KMS-11 (cell line): ENCODE measurements at regions not wholly inside any gene's neighbourhood (a gene's known extent, or its start where the extent isn't known, plus 50 kb on each side); places are given as distances from the start of the nearest gene placed in this dataset.

Experiments used
- H2AFZ ChIP-seq: fragments of 200-600 bp; sonication (generic); 2 replicates; pipeline ENCODE4 v1.6.1; 2016; ENCODE audit warnings: antibody characterized with exemption, mixed run types, low read depth
- H3K27ac ChIP-seq: fragments of 200-600 bp; sonication (generic); 2 replicates; pipeline ENCODE4 v1.6.1; 2016; ENCODE audit warnings: mild to moderate bottlenecking, mixed run types
- H3K27me3 ChIP-seq: fragments of 200-600 bp; sonication (generic); 2 replicates; pipeline ENCODE4 v1.6.1; 2017; ENCODE audit warnings: mild to moderate bottlenecking, low read depth, mixed run types, moderate library complexity; ENCODE audit not compliant: insufficient read depth
- H3K36me3 ChIP-seq: fragments of 200-600 bp; sonication (generic); 2 replicates; pipeline ENCODE4 v1.6.1; 2017; ENCODE audit warnings: mild to moderate bottlenecking, mixed run types; ENCODE audit not compliant: insufficient read depth
- H3K4me1 ChIP-seq: fragments of 200-600 bp; sonication (generic); 2 replicates; pipeline ENCODE4 v1.6.1; 2016; ENCODE audit warnings: mild to moderate bottlenecking, low read depth, mixed run types; ENCODE audit not compliant: poor library complexity, severe bottlenecking
- H3K4me2 ChIP-seq: fragments of 200-600 bp; sonication (generic); 2 replicates; pipeline ENCODE4 v1.7.0; 2016; ENCODE audit warnings: mild to moderate bottlenecking, mixed run types
- H3K4me3 ChIP-seq: fragments of 200-600 bp; sonication (generic); IDR thresholded peaks from 2 replicates; pipeline ENCODE4 v1.6.1; 2017; ENCODE audit warnings: low read depth, low read length, mixed read lengths; ENCODE audit not compliant: insufficient read depth
- H3K79me2 ChIP-seq: fragments of 200-600 bp; sonication (generic); 2 replicates; pipeline ENCODE4 v1.6.1; 2016; ENCODE audit warnings: low read depth, mixed run types; ENCODE audit not compliant: insufficient read depth
- H3K9ac ChIP-seq: fragments of 200-600 bp; sonication (generic); 2 replicates; pipeline ENCODE4 v1.6.1; 2016; ENCODE audit warnings: mild to moderate bottlenecking, mixed run types
- H4K20me1 ChIP-seq: fragments of 200-600 bp; sonication (generic); 2 replicates; pipeline ENCODE4 v1.6.1; 2016; ENCODE audit warnings: mild to moderate bottlenecking, mixed run types; ENCODE audit not compliant: insufficient read depth
- TF ChIP-seq, protein P1 (sequence below): fragments of 200-600 bp; sonication (generic); conservative IDR thresholded peaks from 2 replicates; pipeline ENCODE4 v1.6.1; 2017; ENCODE audit warnings: low read depth, mild to moderate bottlenecking, antibody characterized with exemption, low read length, moderate library complexity, mixed read lengths

DNA sequence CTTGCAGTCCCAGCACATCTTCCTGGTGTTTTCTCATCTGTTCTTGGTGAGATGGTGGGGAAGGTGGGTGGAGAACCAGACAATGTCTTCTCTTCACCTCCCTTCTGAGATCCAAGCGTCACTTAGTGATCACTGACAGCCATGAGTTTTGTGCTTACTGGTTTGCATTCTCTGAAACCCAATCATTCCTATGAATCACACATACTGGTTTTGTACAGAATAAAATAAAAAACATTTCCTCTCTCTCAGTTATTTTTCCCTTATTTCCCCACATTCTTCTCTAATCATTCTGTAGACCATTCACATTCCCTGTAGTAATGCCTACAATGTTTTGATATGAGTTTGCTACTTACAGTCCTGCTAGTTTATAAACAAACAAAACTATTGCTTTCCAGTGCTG, 143.8 kb upstream of the SLC13A1 start:
- TF ChIP-seq, protein P1, sequence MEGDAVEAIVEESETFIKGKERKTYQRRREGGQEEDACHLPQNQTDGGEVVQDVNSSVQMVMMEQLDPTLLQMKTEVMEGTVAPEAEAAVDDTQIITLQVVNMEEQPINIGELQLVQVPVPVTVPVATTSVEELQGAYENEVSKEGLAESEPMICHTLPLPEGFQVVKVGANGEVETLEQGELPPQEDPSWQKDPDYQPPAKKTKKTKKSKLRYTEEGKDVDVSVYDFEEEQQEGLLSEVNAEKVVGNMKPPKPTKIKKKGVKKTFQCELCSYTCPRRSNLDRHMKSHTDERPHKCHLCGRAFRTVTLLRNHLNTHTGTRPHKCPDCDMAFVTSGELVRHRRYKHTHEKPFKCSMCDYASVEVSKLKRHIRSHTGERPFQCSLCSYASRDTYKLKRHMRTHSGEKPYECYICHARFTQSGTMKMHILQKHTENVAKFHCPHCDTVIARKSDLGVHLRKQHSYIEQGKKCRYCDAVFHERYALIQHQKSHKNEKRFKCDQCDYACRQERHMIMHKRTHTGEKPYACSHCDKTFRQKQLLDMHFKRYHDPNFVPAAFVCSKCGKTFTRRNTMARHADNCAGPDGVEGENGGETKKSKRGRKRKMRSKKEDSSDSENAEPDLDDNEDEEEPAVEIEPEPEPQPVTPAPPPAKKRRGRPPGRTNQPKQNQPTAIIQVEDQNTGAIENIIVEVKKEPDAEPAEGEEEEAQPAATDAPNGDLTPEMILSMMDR: no peak
- Histone ChIP-seq H3K4me3 (no peak overlapping the region), H4K20me1 (no peaks in the 10 kb centered on the region), H3K9ac (no peak overlapping the region), H3K36me3 (no peaks in the 10 kb centered on the region), H3K27ac (no peak overlapping the region), H3K79me2 (no peaks in the 10 kb centered on the region), H3K4me1 (no peaks in the 10 kb centered on the region), H3K4me2 (no peak overlapping the region), H3K27me3 (no peaks in the 10 kb centered on the region), H2AFZ (no peak overlapping the region)

DNA sequence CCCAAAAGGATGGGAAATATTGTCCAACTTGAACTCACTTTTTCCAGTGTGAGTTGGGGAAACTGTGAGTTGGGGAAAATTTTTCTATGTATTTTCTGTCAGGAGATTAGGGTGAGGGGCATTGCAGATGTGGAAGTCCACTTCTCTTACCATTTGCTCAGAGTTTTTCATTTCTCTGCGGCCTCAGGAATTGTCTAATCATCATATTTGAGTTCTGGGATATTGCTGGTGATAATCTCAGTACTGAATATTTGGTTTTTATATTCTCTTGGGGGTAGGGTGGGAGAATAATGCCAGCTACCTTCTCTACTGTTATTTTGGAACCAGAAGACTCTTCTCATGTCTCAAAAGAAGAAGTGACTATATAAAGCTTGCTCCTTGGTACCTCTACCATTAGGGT, 141.3 kb upstream of the SLC13A1 start:
- no peak overlapping the region for H3K27ac ChIP-seq

DNA sequence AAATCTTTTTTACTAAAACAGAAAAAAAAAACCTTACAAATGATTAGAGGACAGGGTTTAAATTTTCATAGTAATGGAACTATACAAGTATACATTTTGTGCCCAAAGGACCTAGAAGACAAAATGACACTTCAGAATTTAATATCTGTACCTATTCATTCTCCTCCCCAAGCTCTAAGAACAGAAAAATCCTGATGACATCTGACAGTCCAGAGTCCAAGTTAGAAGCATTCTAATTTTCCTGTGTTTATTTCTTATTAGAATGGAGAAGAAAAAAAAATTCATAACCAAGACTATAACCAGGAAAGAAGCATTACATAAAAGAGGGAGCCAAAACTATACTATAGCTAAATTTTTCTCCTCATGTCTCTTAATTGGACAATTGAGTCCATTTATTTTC, 138.9 kb upstream of the SLC13A1 start:
- no peak overlapping the region for H3K4me2 ChIP-seq
- H3K36me3 ChIP-seq: no peaks in the 10 kb centered on the region
- no peak overlapping the region for H3K9ac ChIP-seq
- H3K4me1 ChIP-seq: no peaks in the 10 kb centered on the region
- no peaks in the 10 kb centered on the region for H3K27me3 ChIP-seq
- no peaks in the 10 kb centered on the region for H4K20me1 ChIP-seq
- H2AFZ ChIP-seq: no peak overlapping the region
- no peaks in the 10 kb centered on the region for H3K79me2 ChIP-seq
- no peak overlapping the region for H3K27ac ChIP-seq
- TF ChIP-seq, protein P1: no peak
- H3K4me3 ChIP-seq: no peak overlapping the region

More for the DNA sequence above, 141.3 kb upstream of the SLC13A1 start:
- TF ChIP-seq, protein P1: no peak
- Histone ChIP-seq H3K4me3 (no peak overlapping the region), H2AFZ (no peak overlapping the region), H3K36me3 (no peaks in the 10 kb centered on the region), H3K9ac (no peak overlapping the region), H3K4me2 (no peak overlapping the region), H3K27me3 (no peaks in the 10 kb centered on the region), H4K20me1 (no peaks in the 10 kb centered on the region), H3K79me2 (no peaks in the 10 kb centered on the region), H3K4me1 (no peaks in the 10 kb centered on the region)

DNA sequence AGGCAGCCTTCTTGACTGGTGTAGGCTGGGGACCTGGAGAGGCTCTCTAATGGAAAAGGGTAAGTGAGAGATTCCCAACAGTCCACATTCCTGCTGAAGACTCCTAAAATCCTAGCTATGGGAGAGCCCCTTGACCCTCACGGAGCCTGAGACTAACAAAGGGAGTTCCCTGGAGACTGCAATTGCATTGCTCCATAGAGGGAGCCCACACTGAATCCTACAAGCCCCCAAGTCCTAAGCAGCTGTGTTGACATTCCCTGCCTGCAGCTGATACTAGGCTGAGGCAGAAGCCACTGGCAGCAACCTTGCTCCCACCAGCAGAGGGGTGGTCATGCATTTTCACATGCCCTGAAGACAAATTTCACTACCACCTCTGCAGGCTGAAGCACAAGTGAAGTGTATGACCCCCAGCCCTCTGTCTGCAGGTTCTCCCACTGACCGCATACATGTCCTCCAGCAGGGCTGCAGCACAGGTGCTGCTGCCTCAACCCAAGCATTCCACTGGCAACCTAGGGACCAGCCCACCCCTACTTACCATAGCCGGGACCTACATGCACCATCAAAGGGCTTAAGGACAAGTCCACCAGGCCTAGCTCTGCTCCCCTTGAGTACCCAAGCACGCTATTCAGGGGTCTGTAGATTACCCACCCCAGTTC, 130.3 kb upstream of the SLC13A1 start:
- H3K79me2 ChIP-seq: no peaks in the 10 kb centered on the region
- H2AFZ ChIP-seq: no peak overlapping the region
- no peaks in the 10 kb centered on the region for H4K20me1 ChIP-seq
- H3K4me3 ChIP-seq: no peak overlapping the region
- H3K27me3 ChIP-seq: no peaks in the 10 kb centered on the region
- H3K4me2 ChIP-seq: no peak overlapping the region
- H3K9ac ChIP-seq: no peak overlapping the region
- H3K4me1 ChIP-seq: peaks cover 10% of the 10 kb centered on the region
- no peak overlapping the region for H3K27ac ChIP-seq
- H3K36me3 ChIP-seq: no peaks in the 10 kb centered on the region
- TF ChIP-seq, protein P1: no peak
